SK-N-SH treated with all-trans-retinoic acid at 6 μM for 48 hours (cell line): ENCODE measurements at regions not wholly inside any gene's neighbourhood (a gene's known extent, or its start where the extent isn't known, plus 50 kb on each side); places are given as distances from the start of the nearest gene placed in this dataset.

Experiments
- ISL1 ChIP-seq: fragments of 250-450 bp; sonication (Bioruptor Pico); IDR thresholded peaks from 2 replicates; pipeline ENCODE4 v2.1.2; 2022; ENCODE audit warnings: mild to moderate bottlenecking, moderate library complexity
- OSR1 ChIP-seq: fragments of 250-450 bp; sonication (Bioruptor Pico); IDR thresholded peaks from 2 replicates; pipeline ENCODE4 v1.8.0; 2022; ENCODE audit warnings: moderate library complexity, mild to moderate bottlenecking, inconsistent platforms
- RARB ChIP-seq: fragments of 250-450 bp; sonication (Bioruptor Pico); IDR thresholded peaks from 2 replicates; pipeline ENCODE4 v1.8.0; 2021; ENCODE audit warnings: mild to moderate bottlenecking, moderate library complexity
- SNAI2 ChIP-seq: fragments of 250-450 bp; sonication (Bioruptor Pico); IDR thresholded peaks from 2 replicates; pipeline ENCODE4 v1.5.0; 2020; ENCODE audit warnings: mild to moderate bottlenecking, moderate library complexity
- ZFP3 ChIP-seq: fragments of 250-450 bp; sonication (Bioruptor Pico); IDR thresholded peaks from 2 replicates; pipeline ENCODE4 v1.5.0; 2020; ENCODE audit warnings: mild to moderate bottlenecking, moderate library complexity
- ZFP30 ChIP-seq: fragments of 450-650 bp; formaldehyde crosslinking; IDR thresholded peaks from 2 replicates; pipeline ENCODE4 v1.5.0; 2022; ENCODE audit warnings: mild to moderate bottlenecking, moderate library complexity
- TF ChIP-seq, protein P1 (sequence below): fragments of 250-450 bp; sonication (Bioruptor Pico); IDR thresholded peaks from 2 replicates; pipeline ENCODE4 v1.8.0; 2020; ENCODE audit warnings: mild to moderate bottlenecking, moderate library complexity, borderline replicate concordance
- TF ChIP-seq, protein P2 (sequence below): fragments of 250-450 bp; sonication (Bioruptor Pico); IDR thresholded peaks from 2 replicates; pipeline ENCODE4 v1.5.0; 2020; ENCODE audit warnings: mild to moderate bottlenecking, moderate library complexity
- TF ChIP-seq, protein P3 (sequence below): fragments of 250-450 bp; sonication (Bioruptor Pico); IDR thresholded peaks from 2 replicates; pipeline ENCODE4 v1.8.0; 2021; ENCODE audit warnings: low read depth, mild to moderate bottlenecking, moderate library complexity, borderline replicate concordance

DNA sequence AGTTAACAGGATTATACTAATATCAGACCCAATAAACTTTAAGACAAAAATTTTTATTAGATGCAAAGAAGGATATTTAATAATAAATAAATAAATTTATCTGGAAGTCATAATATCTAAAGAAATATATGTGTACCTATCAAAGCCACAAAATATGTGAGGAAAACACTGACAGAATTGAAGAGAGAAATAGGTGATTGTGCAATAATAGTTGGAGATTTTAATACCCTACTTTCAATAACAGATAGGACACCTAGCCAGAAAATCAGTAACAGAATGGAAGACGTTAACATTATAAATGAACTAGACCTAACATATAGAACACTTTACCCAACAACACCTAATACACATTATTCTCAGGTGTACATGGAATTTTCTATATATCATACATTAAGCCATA lies 541.4 kb upstream of the SMC2 start:
- TF ChIP-seq RARB (CRISPR knock-in tag) (no peak), ZFP3 (CRISPR knock-in tag) (no peak), OSR1 (CRISPR knock-in tag) (no peak), ZFP30 (CRISPR knock-in tag) (no peak), SNAI2 (CRISPR knock-in tag) (no peak), ISL1 (no peak)
- TF ChIP-seq, protein P1, sequence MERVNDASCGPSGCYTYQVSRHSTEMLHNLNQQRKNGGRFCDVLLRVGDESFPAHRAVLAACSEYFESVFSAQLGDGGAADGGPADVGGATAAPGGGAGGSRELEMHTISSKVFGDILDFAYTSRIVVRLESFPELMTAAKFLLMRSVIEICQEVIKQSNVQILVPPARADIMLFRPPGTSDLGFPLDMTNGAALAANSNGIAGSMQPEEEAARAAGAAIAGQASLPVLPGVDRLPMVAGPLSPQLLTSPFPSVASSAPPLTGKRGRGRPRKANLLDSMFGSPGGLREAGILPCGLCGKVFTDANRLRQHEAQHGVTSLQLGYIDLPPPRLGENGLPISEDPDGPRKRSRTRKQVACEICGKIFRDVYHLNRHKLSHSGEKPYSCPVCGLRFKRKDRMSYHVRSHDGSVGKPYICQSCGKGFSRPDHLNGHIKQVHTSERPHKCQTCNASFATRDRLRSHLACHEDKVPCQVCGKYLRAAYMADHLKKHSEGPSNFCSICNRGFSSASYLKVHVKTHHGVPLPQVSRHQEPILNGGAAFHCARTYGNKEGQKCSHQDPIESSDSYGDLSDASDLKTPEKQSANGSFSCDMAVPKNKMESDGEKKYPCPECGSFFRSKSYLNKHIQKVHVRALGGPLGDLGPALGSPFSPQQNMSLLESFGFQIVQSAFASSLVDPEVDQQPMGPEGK (CRISPR knock-in tag), result no peak
- TF ChIP-seq, protein P2, sequence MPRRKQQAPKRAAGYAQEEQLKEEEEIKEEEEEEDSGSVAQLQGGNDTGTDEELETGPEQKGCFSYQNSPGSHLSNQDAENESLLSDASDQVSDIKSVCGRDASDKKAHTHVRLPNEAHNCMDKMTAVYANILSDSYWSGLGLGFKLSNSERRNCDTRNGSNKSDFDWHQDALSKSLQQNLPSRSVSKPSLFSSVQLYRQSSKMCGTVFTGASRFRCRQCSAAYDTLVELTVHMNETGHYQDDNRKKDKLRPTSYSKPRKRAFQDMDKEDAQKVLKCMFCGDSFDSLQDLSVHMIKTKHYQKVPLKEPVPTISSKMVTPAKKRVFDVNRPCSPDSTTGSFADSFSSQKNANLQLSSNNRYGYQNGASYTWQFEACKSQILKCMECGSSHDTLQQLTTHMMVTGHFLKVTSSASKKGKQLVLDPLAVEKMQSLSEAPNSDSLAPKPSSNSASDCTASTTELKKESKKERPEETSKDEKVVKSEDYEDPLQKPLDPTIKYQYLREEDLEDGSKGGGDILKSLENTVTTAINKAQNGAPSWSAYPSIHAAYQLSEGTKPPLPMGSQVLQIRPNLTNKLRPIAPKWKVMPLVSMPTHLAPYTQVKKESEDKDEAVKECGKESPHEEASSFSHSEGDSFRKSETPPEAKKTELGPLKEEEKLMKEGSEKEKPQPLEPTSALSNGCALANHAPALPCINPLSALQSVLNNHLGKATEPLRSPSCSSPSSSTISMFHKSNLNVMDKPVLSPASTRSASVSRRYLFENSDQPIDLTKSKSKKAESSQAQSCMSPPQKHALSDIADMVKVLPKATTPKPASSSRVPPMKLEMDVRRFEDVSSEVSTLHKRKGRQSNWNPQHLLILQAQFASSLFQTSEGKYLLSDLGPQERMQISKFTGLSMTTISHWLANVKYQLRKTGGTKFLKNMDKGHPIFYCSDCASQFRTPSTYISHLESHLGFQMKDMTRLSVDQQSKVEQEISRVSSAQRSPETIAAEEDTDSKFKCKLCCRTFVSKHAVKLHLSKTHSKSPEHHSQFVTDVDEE (CRISPR knock-in tag), result no peak
- TF ChIP-seq, protein P3, sequence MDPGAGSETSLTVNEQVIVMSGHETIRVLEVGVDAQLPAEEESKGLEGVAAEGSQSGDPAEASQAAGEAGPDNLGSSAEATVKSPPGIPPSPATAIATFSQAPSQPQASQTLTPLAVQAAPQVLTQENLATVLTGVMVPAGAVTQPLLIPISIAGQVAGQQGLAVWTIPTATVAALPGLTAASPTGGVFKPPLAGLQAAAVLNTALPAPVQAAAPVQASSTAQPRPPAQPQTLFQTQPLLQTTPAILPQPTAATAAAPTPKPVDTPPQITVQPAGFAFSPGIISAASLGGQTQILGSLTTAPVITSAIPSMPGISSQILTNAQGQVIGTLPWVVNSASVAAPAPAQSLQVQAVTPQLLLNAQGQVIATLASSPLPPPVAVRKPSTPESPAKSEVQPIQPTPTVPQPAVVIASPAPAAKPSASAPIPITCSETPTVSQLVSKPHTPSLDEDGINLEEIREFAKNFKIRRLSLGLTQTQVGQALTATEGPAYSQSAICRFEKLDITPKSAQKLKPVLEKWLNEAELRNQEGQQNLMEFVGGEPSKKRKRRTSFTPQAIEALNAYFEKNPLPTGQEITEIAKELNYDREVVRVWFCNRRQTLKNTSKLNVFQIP (CRISPR knock-in tag), result no peak
